H9 (cell line): ENCODE measurements at regions not wholly inside any gene's neighbourhood (a gene's known extent, or its start where the extent isn't known, plus 50 kb on each side); places are given as distances from the start of the nearest gene placed in this dataset.

Experiments used
- DNase-seq: peaks from one replicate; pipeline ENCODE4 v3.0.0-alpha.2; 2017
- H2AFZ ChIP-seq: one replicate; pipeline ENCODE4 v1.6.1; 2013; ENCODE audit warnings: mild to moderate bottlenecking, low read length, control low read depth, moderate library complexity
- H2AK5ac ChIP-seq: 2 replicates; pipeline ENCODE4 v1.6.1; 2013; ENCODE audit warnings: low read length, control low read depth, mixed read lengths; ENCODE audit not compliant: insufficient read length
- H2BK120ac ChIP-seq: one replicate; pipeline ENCODE4 v1.6.1; 2013; ENCODE audit warnings: low read depth, mild to moderate bottlenecking, low read length, control low read depth, inconsistent platforms; ENCODE audit not compliant: poor library complexity, severe bottlenecking
- H2BK12ac ChIP-seq: 2 replicates; pipeline ENCODE4 v1.6.1; 2013; ENCODE audit warnings: low read length, control low read depth, mixed read lengths, low read depth; ENCODE audit not compliant: insufficient read length
- H2BK15ac ChIP-seq: 2 replicates; pipeline ENCODE4 v1.6.1; 2013; ENCODE audit warnings: low read depth, low read length, control low read depth
- H2BK20ac ChIP-seq: one replicate; pipeline ENCODE4 v1.6.1; 2013; ENCODE audit warnings: low read depth, mild to moderate bottlenecking, low read length, control low read depth, inconsistent platforms; ENCODE audit not compliant: poor library complexity, severe bottlenecking
- H2BK5ac ChIP-seq: 2 replicates; pipeline ENCODE4 v1.6.1; 2013; ENCODE audit warnings: low read length, control low read depth, mixed read lengths; ENCODE audit not compliant: insufficient read length
- H3K14ac ChIP-seq: 2 replicates; pipeline ENCODE4 v1.6.1; 2013; ENCODE audit warnings: low read length, control low read depth; ENCODE audit not compliant: insufficient read depth
- H3K18ac ChIP-seq: 2 replicates; pipeline ENCODE4 v1.6.1; 2013; ENCODE audit warnings: low read depth, mild to moderate bottlenecking, mixed read lengths, low read length, control low read depth; ENCODE audit not compliant: insufficient read length
- H3K23ac ChIP-seq: 2 replicates; pipeline ENCODE4 v1.6.1; 2013; ENCODE audit warnings: low read length, control low read depth, mixed read lengths, low read depth; ENCODE audit not compliant: insufficient read length
- H3K23me2 ChIP-seq: 2 replicates; pipeline ENCODE4 v1.6.1; 2013; ENCODE audit warnings: low read depth, mild to moderate bottlenecking, mixed read lengths, low read length, control low read depth; ENCODE audit not compliant: insufficient read length, poor library complexity, severe bottlenecking
- H3K27ac ChIP-seq: 2 replicates; pipeline ENCODE4 v1.5.1; 2013; ENCODE audit warnings: low read length, control low read depth, mixed read lengths, low read depth; ENCODE audit not compliant: insufficient read length
- H3K27me3 ChIP-seq: 2 replicates; pipeline ENCODE4 v1.6.1; 2013; ENCODE audit warnings: low read length, control low read depth, inconsistent platforms; ENCODE audit not compliant: insufficient read depth
- H3K4ac ChIP-seq: 2 replicates; pipeline ENCODE4 v1.6.1; 2013; ENCODE audit warnings: low read depth, mild to moderate bottlenecking, control low read depth, inconsistent platforms, low read length, moderate library complexity
- H3K4me1 ChIP-seq: 2 replicates; pipeline ENCODE4 v1.6.1; 2013; ENCODE audit warnings: low read length, control low read depth, inconsistent platforms; ENCODE audit not compliant: insufficient read depth
- H3K4me2 ChIP-seq: 2 replicates; pipeline ENCODE4 v1.6.1; 2013; ENCODE audit warnings: low read length, control low read depth, mixed read lengths; ENCODE audit not compliant: insufficient read length, insufficient read depth
- H3K56ac ChIP-seq: 2 replicates; pipeline ENCODE4 v1.6.1; 2013; ENCODE audit warnings: low read depth, mild to moderate bottlenecking, mixed read lengths, low read length, control low read depth; ENCODE audit not compliant: insufficient read length
- H3K79me1 ChIP-seq: 2 replicates; pipeline ENCODE4 v1.6.1; 2013; ENCODE audit warnings: low read depth, mild to moderate bottlenecking, moderate library complexity, low read length, control low read depth, inconsistent platforms; ENCODE audit not compliant: insufficient read depth, poor library complexity, severe bottlenecking
- H3K79me2 ChIP-seq: 2 replicates; pipeline ENCODE4 v1.6.1; 2013; ENCODE audit warnings: low read length, control low read depth, inconsistent platforms; ENCODE audit not compliant: insufficient read depth
- H3K9ac ChIP-seq: 2 replicates; pipeline ENCODE4 v1.6.1; 2013; ENCODE audit warnings: low read length, control low read depth, mixed read lengths; ENCODE audit not compliant: insufficient read length; ENCODE audit errors: extremely low read depth
- H3K9me3 ChIP-seq: one replicate; pipeline ENCODE4 v1.6.1; 2013; ENCODE audit warnings: low read depth, low read length, inconsistent platforms; ENCODE audit not compliant: control insufficient read depth
- H3T11ph ChIP-seq: one replicate; pipeline ENCODE4 v1.6.1; 2013; ENCODE audit warnings: mild to moderate bottlenecking, low read length, control low read depth, inconsistent platforms
- H4K20me1 ChIP-seq: one replicate; pipeline ENCODE4 v1.6.1; 2013; ENCODE audit not compliant: control insufficient read depth, insufficient read length, insufficient read depth
- H4K5ac ChIP-seq: 2 replicates; pipeline ENCODE4 v1.6.1; 2013; ENCODE audit warnings: low read depth, mild to moderate bottlenecking, mixed read lengths, low read length, control low read depth; ENCODE audit not compliant: insufficient read length
- H4K8ac ChIP-seq: replicated peaks from 2 replicates; pipeline ENCODE4 v1.6.1; 2013; ENCODE audit warnings: low read length, control low read depth, mixed read lengths, low read depth; ENCODE audit not compliant: insufficient read length
- H4K91ac ChIP-seq: 2 replicates; pipeline ENCODE4 v1.6.1; 2013; ENCODE audit warnings: low read depth, mild to moderate bottlenecking, moderate library complexity, mixed read lengths, low read length, control low read depth; ENCODE audit not compliant: insufficient read length
- H3K27ac Mint-ChIP-seq, 3 experiments: 2 replicates in 2 of 3; 3 replicates in 1 of 3; pipeline ENCODE4 v1.8.0; 2020 to 2021; ENCODE audit warnings: mixed read lengths in 3 of 3, mild to moderate bottlenecking in 1 of 3, moderate library complexity in 1 of 3
- H3K27me3 Mint-ChIP-seq: 2 replicates; pipeline ENCODE4 v1.8.0; 2021; ENCODE audit warnings: low read depth, mild to moderate bottlenecking, moderate library complexity, mixed read lengths
- H3K36me3 Mint-ChIP-seq, 3 experiments: 2 replicates in 2 of 3; 3 replicates in 1 of 3; pipeline ENCODE4 v1.8.0; 2020 to 2021; ENCODE audit warnings: low read depth in 3 of 3, mixed read lengths in 3 of 3; ENCODE audit not compliant: insufficient read depth in 1 of 3
- H3K4me1 Mint-ChIP-seq, 2 experiments: 2 replicates each; pipeline ENCODE4 v1.8.0; 2020; ENCODE audit warnings: mixed read lengths in 2 of 2
- H3K4me3 Mint-ChIP-seq, 2 experiments: 2 replicates in 1 of 2; 3 replicates in 1 of 2; pipeline ENCODE4 v1.8.0; 2020 to 2021; ENCODE audit warnings: mild to moderate bottlenecking in 2 of 2, mixed read lengths in 2 of 2, moderate library complexity in 1 of 2
- H3K9me3 Mint-ChIP-seq, 2 experiments: 2 replicates in 1 of 2; 3 replicates in 1 of 2; pipeline ENCODE4 v1.8.0; 2020; ENCODE audit warnings: mild to moderate bottlenecking in 2 of 2, mixed read lengths in 2 of 2, moderate library complexity in 1 of 2
- CTCF ChIP-seq: fragments of 200-600 bp; sonication (generic); conservative IDR thresholded peaks from 3 replicates; pipeline ENCODE4 v1.8.0; 2021; ENCODE audit warnings: antibody characterized with exemption, mild to moderate bottlenecking
- WGBS: extraction: QIAGEN DNeasy Blood & Tissue Kit; methylation state at CpG from one replicate; pipeline ENCODE4 v1.1.7; 2013; ENCODE audit warnings: missing lambda C conversion rate, low lambda C conversion rate, mixed read lengths; ENCODE audit not compliant: insufficient read length; ENCODE audit errors: extremely low coverage; 5-methylcytosine and 5-hydroxymethylcytosine counted together

GRCh38 chr2:179354739-179355537 is 90.3 kb upstream of the SESTD1 start:
- H3K27ac ChIP-seq: no peak overlapping the region
- H3K4me1 Mint-ChIP-seq: peaks cover 5 to 10% of the 10 kb centered on the region in 2 experiments

More at GRCh38 chr2:179354739-179355537, 90.3 kb upstream of the SESTD1 start:
- Histone ChIP-seq H3K56ac (no peak overlapping the region), H3K79me2 (no peaks in the 10 kb centered on the region), H4K91ac (no peak overlapping the region), H2BK120ac (no peak overlapping the region), H3K79me1 (no peaks in the 10 kb centered on the region), H3K9me3 (no peaks in the 10 kb centered on the region), H2BK20ac (no peak overlapping the region), H3K18ac (no peak overlapping the region), H3K14ac (no peak overlapping the region), H3K27me3 (no peaks in the 10 kb centered on the region), H3K4me1 (no peaks in the 10 kb centered on the region), H2BK5ac (no peak overlapping the region), H3K23ac (no peak overlapping the region), H4K8ac (no peak overlapping the region), H2BK12ac (no peak overlapping the region), H2BK15ac (no peak overlapping the region), H3K4me2 (no peak overlapping the region), H4K20me1 (no peaks in the 10 kb centered on the region), H2AFZ (no peak overlapping the region), H3K23me2 (no peaks in the 10 kb centered on the region), H3K4ac (no peak overlapping the region), H3K9ac (no peak overlapping the region), H4K5ac (no peak overlapping the region), H3T11ph (no peak overlapping the region), H2AK5ac (no peak overlapping the region)
- H3K4me3 Mint-ChIP-seq: no peak overlapping the region
- no peak overlapping the region for H3K27ac Mint-ChIP-seq
- H3K9me3 Mint-ChIP-seq: no peaks in the 10 kb centered on the region
- TF ChIP-seq CTCF: peak; percentile 51
- no peak for DNase-seq
- no peaks in the 10 kb centered on the region for H3K36me3 Mint-ChIP-seq
- H3K27me3 Mint-ChIP-seq: no peaks in the 10 kb centered on the region
- WGBS: no CpG with 5 or more reads among the region's 1 CpG
